ENCODE measurements at regions not wholly inside any gene's neighbourhood (a gene's known extent, or its start where the extent isn't known, plus 50 kb on each side); places are given as distances from the start of the nearest gene placed in this dataset.

- no peak for FAIRE-seq
- intact Hi-C loops (cut with micrococcal nuclease) (no loop called here), in situ Hi-C loops (cut with MboI) (no loop called here)
- no peaks in the 10 kb centered on the region for H3K9me1 ChIP-seq (ENCODE audit: control insufficient read depth, insufficient read depth, low read length)
- no peak overlapping the region for H3K4me2 ChIP-seq (ENCODE audit: insufficient read depth, low read length)
- H3K27me3 ChIP-seq (ENCODE audit: control insufficient read depth in 2 of 2, insufficient read depth in 2 of 2, low read length in 2 of 2) = no peaks in the 10 kb centered on the region
- no peaks in the 10 kb centered on the region for H4K20me1 ChIP-seq (replicated peaks; ENCODE audit: control insufficient read depth, insufficient read depth, low read length)
- DNase-seq (ENCODE audit: extremely low read depth in 1 of 4, low spot score in 3 of 4) = no peak
- POLR2A ChIA-PET = interaction anchor here (1.9 kb wide), 1 partner anchor 11 kb away, joined by 7 read pairs; no protein-coding TSS in a partner anchor
- H2AFZ ChIP-seq (ENCODE audit: low read depth, low read length) = no peak overlapping the region
- H3K79me2 ChIP-seq (ENCODE audit: control insufficient read depth, insufficient read depth, low read length) = peaks cover 19% of the 10 kb centered on the region; the same call in 2 of the 3 replicates
- no peaks in the 10 kb centered on the region for H3K4me1 ChIP-seq (replicated peaks in 1 of 2; ENCODE audit: control insufficient read depth in 2 of 2, insufficient read depth in 2 of 2, low read length in 2 of 2)
- H3K36me3 ChIP-seq (ENCODE audit: control insufficient read depth, insufficient read depth, low read length) = peaks cover 5% of the 10 kb centered on the region; the same call in 2 of the 3 replicates
- H3K4me3 ChIP-seq = no peak overlapping the region
- no peak overlapping the region for H3K9ac ChIP-seq (ENCODE audit: insufficient read depth in 1 of 2, low read depth in 2 of 2, low read length in 2 of 2)
- 67% methylated on average over 2 of the region's 2 CpGs for WGBS (ENCODE audit: insufficient coverage, low coverage, missing lambda C conversion rate)
- CTCF ChIA-PET (ENCODE audit: low intra/inter-chr PET ratio) = no interaction called here
- no peak for TF ChIP-seq SMARCC2 (IDR thresholded peaks at IDR 0.05; ENCODE audit: low read depth)
- TF ChIP-seq HMGN3 (IDR thresholded peaks at IDR 0.05; ENCODE audit: borderline replicate concordance, extremely low read depth, insufficient read length, low read depth, low read length) = no peak
- no peak for TF ChIP-seq HNRNPH1 (optimal IDR thresholded peaks at IDR 0.05; ENCODE audit: low read depth, low read length)
- no peak for ATAC-seq
- no TSS peak for BruUV-seq (replicated peaks)
- no peak overlapping the region for H3K27ac ChIP-seq (ENCODE audit: extremely low read depth, low read depth, low read length)
- no peaks in the 10 kb centered on the region for H3K9me3 ChIP-seq (replicated peaks; ENCODE audit: control insufficient read depth, insufficient read depth, low read depth, low read length)
Measured at GRCh38 chr10:45534572-45534971, 138.0 kb downstream of the ZFAND4 start.

- H3K9me3 ChIP-seq (replicated peaks; ENCODE audit: control insufficient read depth, insufficient read depth, low read depth, low read length) = no peaks in the 10 kb centered on the region
- ChIA-PET POLR2A (interaction anchor here (0.8 to 1.3 kb wide), 4 partner anchors 9 to 68 kb away, joined by 3 to 5 read pairs (median 4); no protein-coding TSS in a partner anchor), CTCF (ENCODE audit: low intra/inter-chr PET ratio) (no interaction called here)
- H3K9me1 ChIP-seq (ENCODE audit: control insufficient read depth, insufficient read depth, low read length) = no peaks in the 10 kb centered on the region
- no peaks in the 10 kb centered on the region for H4K20me1 ChIP-seq (replicated peaks; ENCODE audit: control insufficient read depth, insufficient read depth, low read length)
- intact Hi-C loops (cut with micrococcal nuclease) = no loop called here
- H3K27ac ChIP-seq (ENCODE audit: extremely low read depth, low read depth, low read length) = no peak overlapping the region
- H2AFZ ChIP-seq (ENCODE audit: low read depth, low read length) = no peak overlapping the region
- TF ChIP-seq ZNF77 (CRISPR knock-in tag; IDR thresholded peaks at IDR 0.05) (no peak), PREB (CRISPR knock-in tag; IDR thresholded peaks at IDR 0.05) (no peak), MBD2 (IDR thresholded peaks at IDR 0.05; ENCODE audit: borderline replicate concordance, low read depth) (no peak), ARHGAP35 (IDR thresholded peaks at IDR 0.05; ENCODE audit: partially characterized antibody) (no peak), ZNF12 (CRISPR knock-in tag; IDR thresholded peaks at IDR 0.05) (peak; percentile 76; the same call in 1 of the 2 replicates), DIDO1 (tag; IDR thresholded peaks at IDR 0.05; ENCODE audit: low read depth) (no peak), ZBED1 (IDR thresholded peaks at IDR 0.05) (no peak), ZKSCAN1 (IDR thresholded peaks at IDR 0.05; ENCODE audit: low read depth, low read length) (no peak)
- H3K27me3 ChIP-seq (ENCODE audit: control insufficient read depth in 2 of 2, insufficient read depth in 2 of 2, low read length in 2 of 2) = no peaks in the 10 kb centered on the region
- 64% methylated on average over 1 of the region's 1 CpG for WGBS (ENCODE audit: insufficient coverage, low coverage, missing lambda C conversion rate)
- no peak for FAIRE-seq
- H3K4me3 ChIP-seq = no peak overlapping the region
- H3K4me1 ChIP-seq (replicated peaks in 1 of 2; ENCODE audit: control insufficient read depth in 2 of 2, insufficient read depth in 2 of 2, low read length in 2 of 2) = no peaks in the 10 kb centered on the region; a peak in 1 of 5 replicates
- H3K36me3 ChIP-seq (ENCODE audit: control insufficient read depth, insufficient read depth, low read length) = peaks cover 5% of the 10 kb centered on the region; the same call in 2 of the 3 replicates
- DNase-seq (ENCODE audit: extremely low read depth in 1 of 4, low spot score in 3 of 4) = no peak
- no TSS peak for BruUV-seq (replicated peaks)
- peaks cover 30% of the 10 kb centered on the region for H3K79me2 ChIP-seq (ENCODE audit: control insufficient read depth, insufficient read depth, low read length)
- H3K4me2 ChIP-seq (ENCODE audit: insufficient read depth, low read length) = no peak overlapping the region
- peak; percentile 62 for ATAC-seq
- no peak overlapping the region for H3K9ac ChIP-seq (ENCODE audit: insufficient read depth in 1 of 2, low read depth in 2 of 2, low read length in 2 of 2)
- in situ Hi-C loops (cut with MboI) = no loop called here
Measured at GRCh38 chr10:45532480-45532879, 140.1 kb downstream of the ZFAND4 start.

Data from K562 (cell line).